CD4-positive, alpha-beta memory T cell (primary cell): ENCODE measurements at regions not wholly inside any gene's neighbourhood (a gene's known extent, or its start where the extent isn't known, plus 50 kb on each side); places are given as distances from the start of the nearest gene placed in this dataset.

Experiments used
- CTCF ChIA-PET: fragments of 350-600 bp; sonication (Branson Sonifier 250); formaldehyde crosslinking; loops from one replicate; lab custom pipeline; 2021; ENCODE audit warnings: inconsistent platforms; ENCODE audit not compliant: partially characterized antibody; lab: Charles Lee
- POLR2A ChIA-PET: fragments of 350-600 bp; sonication (Branson Sonifier 250); formaldehyde crosslinking; loops from one replicate; lab custom pipeline; 2021; ENCODE audit not compliant: partially characterized antibody; lab: Charles Lee
- DNase-seq, 5 donors: peaks; one replicate each; pipeline versions ENCODE4 v3.0.0 to v3.0.0-alpha.2; 2020 to 2022; ENCODE audit warnings: mixed read lengths in 1 of 5
- H3K27ac ChIP-seq: one replicate; pipeline ENCODE4 v1.7.0; 2013; ENCODE audit warnings: low read depth, low read length
- H3K27me3 ChIP-seq: 2 replicates; pipeline ENCODE4 v1.7.0; 2013; ENCODE audit warnings: mild to moderate bottlenecking, low read length, moderate library complexity; ENCODE audit not compliant: insufficient read depth
- H3K36me3 ChIP-seq: 2 replicates; pipeline ENCODE4 v1.7.0; 2013; ENCODE audit warnings: mild to moderate bottlenecking, low read length, moderate library complexity; ENCODE audit not compliant: insufficient read depth
- H3K4me1 ChIP-seq: 2 replicates; pipeline ENCODE4 v1.7.0; 2013; ENCODE audit warnings: mild to moderate bottlenecking, low read length, moderate library complexity; ENCODE audit not compliant: insufficient read depth
- H3K4me3 ChIP-seq, 2 donors: one replicate each; pipeline ENCODE4 v1.7.0; 2013; ENCODE audit warnings: low read length in 2 of 2, mild to moderate bottlenecking in 1 of 2
- H3K9me3 ChIP-seq, 2 donors: one replicate each; pipeline ENCODE4 v1.7.0; 2013; ENCODE audit warnings: low read length in 2 of 2, control low read depth in 1 of 2; ENCODE audit not compliant: control insufficient read depth in 1 of 2
- H3K27ac Mint-ChIP-seq, 7 donors: one replicate each; pipeline ENCODE4 v1.8.0; 2020 to 2021; ENCODE audit warnings: mixed read lengths in 7 of 7, mild to moderate bottlenecking in 6 of 7, inconsistent platforms in 3 of 7, moderate library complexity in 3 of 7
- H3K27me3 Mint-ChIP-seq, 2 donors: one replicate each; pipeline ENCODE4 v1.8.0; 2020 to 2021; ENCODE audit warnings: mixed read lengths in 2 of 2
- H3K36me3 Mint-ChIP-seq, 2 donors: one replicate each; pipeline ENCODE4 v1.8.0; 2020 to 2021; ENCODE audit warnings: mixed read lengths in 2 of 2, inconsistent platforms in 1 of 2, mild to moderate bottlenecking in 1 of 2
- H3K4me1 Mint-ChIP-seq, 4 donors: one replicate each; pipeline ENCODE4 v1.8.0; 2020 to 2021; ENCODE audit warnings: mixed read lengths in 4 of 4, mild to moderate bottlenecking in 1 of 4
- H3K4me3 Mint-ChIP-seq, 8 donors: one replicate each; pipeline ENCODE4 v1.8.0; 2020 to 2021; ENCODE audit warnings: mixed read lengths in 8 of 8, mild to moderate bottlenecking in 7 of 8, moderate library complexity in 6 of 8, inconsistent platforms in 3 of 8
- H3K9me3 Mint-ChIP-seq, 8 donors: one replicate each; pipeline ENCODE4 v1.8.0; 2020 to 2021; ENCODE audit warnings: mixed read lengths in 8 of 8, mild to moderate bottlenecking in 5 of 8, inconsistent platforms in 3 of 8, moderate library complexity in 1 of 8
- intact Hi-C: fragments of 100-400 bp; cut with micrococcal nuclease; formaldehyde crosslinking; loops from one replicate; pipeline ENCODE4 v1.15.1; 2023

- Histone ChIP-seq H3K9me3 (no peaks in the 10 kb centered on the region), H3K4me3 (no peak overlapping the region), H3K27ac (no peak overlapping the region), H3K27me3 (no peaks in the 10 kb centered on the region), H3K36me3 (no peaks in the 10 kb centered on the region), H3K4me1 (no peaks in the 10 kb centered on the region)
- DNase-seq, result no peak
- intact Hi-C loops, result no loop called here
- CTCF ChIA-PET, result no interaction called here
- POLR2A ChIA-PET, result no interaction called here
- Mint-ChIP-seq H3K9me3 (peaks cover 0 to 2% (median 0%) of the 10 kb centered on the region in 8 donors), H3K36me3 (no peaks in the 10 kb centered on the region), H3K27ac (no peak overlapping the region), H3K4me1 (no peaks in the 10 kb centered on the region), H3K4me3 (no peak overlapping the region), H3K27me3 (peaks cover 2 to 6% of the 10 kb centered on the region in 2 donors)
Measured at GRCh38 chr17:79169366-79169765, 94.7 kb downstream of the ENGASE start.

- POLR2A ChIA-PET, result no interaction called here
- CTCF ChIA-PET, result no interaction called here
- intact Hi-C loops, result no loop called here
- Mint-ChIP-seq H3K4me3 (no peak overlapping the region), H3K27me3 (peaks cover 4 to 5% of the 10 kb centered on the region in 2 donors), H3K4me1 (no peaks in the 10 kb centered on the region), H3K27ac (no peak overlapping the region), H3K9me3 (peaks cover 0 to 2% (median 0%) of the 10 kb centered on the region in 8 donors), H3K36me3 (no peaks in the 10 kb centered on the region)
- H3K4me1 ChIP-seq, result no peaks in the 10 kb centered on the region
- no peak for DNase-seq
- no peaks in the 10 kb centered on the region for H3K27me3 ChIP-seq
- H3K36me3 ChIP-seq, result no peaks in the 10 kb centered on the region
- H3K9me3 ChIP-seq, result no peaks in the 10 kb centered on the region
- no peak overlapping the region for H3K4me3 ChIP-seq
- no peak overlapping the region for H3K27ac ChIP-seq
Measured at GRCh38 chr17:79168486-79169055, 93.9 kb downstream of the ENGASE start.

DNA sequence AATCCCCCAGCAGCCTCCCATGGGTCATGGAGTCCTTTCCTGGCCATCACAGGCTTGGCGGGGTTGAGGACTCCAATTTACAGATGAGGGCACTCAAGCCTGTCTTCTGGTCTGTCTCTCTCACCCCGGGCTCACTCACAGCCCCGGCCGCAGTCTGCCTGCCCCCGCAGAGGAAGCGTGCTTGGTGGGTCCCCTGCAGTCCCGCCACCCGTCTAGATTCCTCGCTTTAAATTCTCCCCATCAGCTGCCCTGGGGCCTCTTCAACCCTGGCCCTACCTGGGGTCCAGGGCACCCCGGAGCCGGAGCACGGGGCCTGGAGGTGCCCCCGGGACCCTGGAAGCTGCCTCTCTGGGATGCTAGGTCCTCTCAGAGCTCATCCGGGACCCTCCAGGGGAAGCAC lies 92.9 kb downstream of the ENGASE start:
- Mint-ChIP-seq H3K9me3 (no peaks in the 10 kb centered on the region), H3K27me3 (peaks cover 4 to 5% of the 10 kb centered on the region in 2 donors), H3K4me1 (no peaks in the 10 kb centered on the region), H3K4me3 (no peak overlapping the region), H3K27ac (no peak overlapping the region), H3K36me3 (no peaks in the 10 kb centered on the region)
- no peaks in the 10 kb centered on the region for H3K9me3 ChIP-seq
- intact Hi-C loops, result no loop called here
- H3K4me3 ChIP-seq, result no peak overlapping the region
- H3K27me3 ChIP-seq, result no peaks in the 10 kb centered on the region
- DNase-seq, result no peak
- no peaks in the 10 kb centered on the region for H3K36me3 ChIP-seq
- POLR2A ChIA-PET, result no interaction called here
- CTCF ChIA-PET, result no interaction called here
- H3K27ac ChIP-seq, result no peak overlapping the region
- no peaks in the 10 kb centered on the region for H3K4me1 ChIP-seq

- no peaks in the 10 kb centered on the region for H3K9me3 ChIP-seq
- no peaks in the 10 kb centered on the region for H3K9me3 Mint-ChIP-seq
- no peaks in the 10 kb centered on the region for H3K27me3 ChIP-seq
- ChIA-PET CTCF (no interaction called here), POLR2A (no interaction called here)
- H3K36me3 Mint-ChIP-seq, result no peaks in the 10 kb centered on the region
- H3K27me3 Mint-ChIP-seq, result peaks cover 4 to 5% of the 10 kb centered on the region in 2 donors
- peaks cover 6% of the 10 kb centered on the region for H3K4me1 ChIP-seq
- intact Hi-C loops, result no loop called here
- H3K4me1 Mint-ChIP-seq, result peaks cover 0 to 10% (median 2%) of the 10 kb centered on the region in 4 donors
- DNase-seq, result no peak
- H3K4me3 Mint-ChIP-seq, result no peak overlapping the region
- H3K27ac ChIP-seq, result no peak overlapping the region
- H3K36me3 ChIP-seq, result no peaks in the 10 kb centered on the region
- no peak overlapping the region for H3K27ac Mint-ChIP-seq
- no peak overlapping the region for H3K4me3 ChIP-seq
Measured at GRCh38 chr17:79165756-79166473, 91.3 kb downstream of the ENGASE start.

- Mint-ChIP-seq H3K9me3 (no peaks in the 10 kb centered on the region), H3K27me3 (peaks cover 1 to 3% of the 10 kb centered on the region in 2 donors), H3K36me3 (no peaks in the 10 kb centered on the region), H3K4me3 (no peak overlapping the region), H3K27ac (no peak overlapping the region), H3K4me1 (peaks cover 0 to 11% (median 2%) of the 10 kb centered on the region in 4 donors)
- Histone ChIP-seq H3K4me1 (peaks cover 8% of the 10 kb centered on the region), H3K27me3 (no peaks in the 10 kb centered on the region), H3K4me3 (no peak overlapping the region), H3K9me3 (no peaks in the 10 kb centered on the region), H3K36me3 (no peaks in the 10 kb centered on the region), H3K27ac (no peak overlapping the region)
- ChIA-PET CTCF (no interaction called here), POLR2A (no interaction called here)
- intact Hi-C loops, result no loop called here
- DNase-seq, result no peak
Measured at GRCh38 chr17:79164913-79165695, 90.5 kb downstream of the ENGASE start.

DNA sequence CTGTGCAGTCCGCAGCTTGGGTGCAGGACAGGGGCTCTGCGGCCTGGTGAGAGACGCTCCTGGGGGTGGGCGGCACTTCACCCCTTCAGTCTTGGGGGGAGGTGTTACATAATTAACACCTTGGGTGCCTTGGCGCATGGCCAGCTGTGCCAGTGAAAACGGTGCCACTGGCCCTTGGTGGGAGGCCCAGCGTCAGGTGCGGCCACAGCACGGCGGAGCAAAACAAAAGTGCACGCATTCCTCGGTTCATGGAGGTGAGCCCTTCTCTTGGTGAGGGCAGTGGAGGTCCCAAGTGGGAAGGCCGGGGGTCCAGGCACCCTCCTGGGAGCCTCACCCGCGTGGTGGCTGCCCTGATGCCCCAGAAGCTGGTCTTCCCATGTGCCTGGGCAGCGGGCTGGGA lies 89.8 kb downstream of the ENGASE start:
- H3K27me3 ChIP-seq, result no peaks in the 10 kb centered on the region
- H3K36me3 ChIP-seq, result no peaks in the 10 kb centered on the region
- H3K9me3 ChIP-seq, result no peaks in the 10 kb centered on the region
- DNase-seq, result no peak
- H3K36me3 Mint-ChIP-seq, result no peaks in the 10 kb centered on the region
- peaks cover 0 to 3% of the 10 kb centered on the region in 2 donors for H3K27me3 Mint-ChIP-seq
- no peak overlapping the region for H3K27ac Mint-ChIP-seq
- no peak overlapping the region for H3K4me3 ChIP-seq
- ChIA-PET CTCF (no interaction called here), POLR2A (no interaction called here)
- no peaks in the 10 kb centered on the region for H3K9me3 Mint-ChIP-seq
- intact Hi-C loops, result no loop called here
- H3K4me1 ChIP-seq, result peaks cover 8% of the 10 kb centered on the region
- no peak overlapping the region for H3K4me3 Mint-ChIP-seq
- H3K27ac ChIP-seq, result no peak overlapping the region
- H3K4me1 Mint-ChIP-seq, result peaks cover 0 to 11% (median 2%) of the 10 kb centered on the region in 4 donors

GRCh38 chr17:79163071-79163470 lies 88.4 kb downstream of the ENGASE start:
- Histone ChIP-seq H3K4me1 (peaks cover 8% of the 10 kb centered on the region), H3K36me3 (no peaks in the 10 kb centered on the region), H3K27ac (no peak overlapping the region), H3K4me3 (no peak overlapping the region), H3K9me3 (no peaks in the 10 kb centered on the region), H3K27me3 (no peaks in the 10 kb centered on the region)
- POLR2A ChIA-PET, result no interaction called here
- peaks cover 0 to 11% (median 2%) of the 10 kb centered on the region in 4 donors for H3K4me1 Mint-ChIP-seq
- no peaks in the 10 kb centered on the region for H3K36me3 Mint-ChIP-seq
- peaks cover 0 to 3% of the 10 kb centered on the region in 2 donors for H3K27me3 Mint-ChIP-seq
- intact Hi-C loops, result no loop called here
- H3K27ac Mint-ChIP-seq, result no peak overlapping the region
- DNase-seq, result no peak
- no peak overlapping the region for H3K4me3 Mint-ChIP-seq
- H3K9me3 Mint-ChIP-seq, result no peaks in the 10 kb centered on the region
- CTCF ChIA-PET, result no interaction called here
